Stomach (tissue), 4 donors: ENCODE measurements at regions not wholly inside any gene's neighbourhood (a gene's known extent, or its start where the extent isn't known, plus 50 kb on each side); places are given as distances from the start of the nearest gene placed in this dataset.

ENCODE experiments used
- CTCF ChIP-seq, 7 experiments: fragments of 450-650 bp in 4 of 7; fragments of 200-600 bp in 3 of 7; sonication (generic) in 3 of 7; IDR thresholded peaks; one replicate each; pipeline ENCODE4 v1.5.1; 2016 to 2019; ENCODE audit warnings: antibody characterized with exemption in 7 of 7, control low read depth in 2 of 7, mild to moderate bottlenecking in 1 of 7
- EP300 ChIP-seq: sonication (generic); formaldehyde crosslinking; IDR thresholded peaks from one replicate; pipeline ENCODE4 v1.6.1; 2017; ENCODE audit warnings: antibody characterized with exemption
- POLR2A ChIP-seq, 4 donors: fragments of 450-650 bp; IDR thresholded peaks; one replicate each; pipeline ENCODE4 v1.6.1; 2016; ENCODE audit warnings: antibody characterized with exemption in 4 of 4, control low read depth in 2 of 4, mild to moderate bottlenecking in 1 of 4, moderate library complexity in 1 of 4
- POLR2AphosphoS5 ChIP-seq, 3 donors: sonication (generic); formaldehyde crosslinking; IDR thresholded peaks; one replicate each; pipeline ENCODE4 v1.6.1; 2016; ENCODE audit warnings: antibody characterized with exemption in 3 of 3

- TF ChIP-seq CTCF (IDR thresholded peaks at IDR 0.05) (no peak), POLR2A (IDR thresholded peaks at IDR 0.05) (no peak), EP300 (no peak), POLR2AphosphoS5 (IDR thresholded peaks at IDR 0.05) (no peak)
Observed at GRCh38 chr21:35819134-35819533, 241.2 kb downstream of the SETD4 start.
